ENCODE measurements at regions not wholly inside any gene's neighbourhood (a gene's known extent, or its start where the extent isn't known, plus 50 kb on each side); places are given as distances from the start of the nearest gene placed in this dataset.
"Not testable (repeated sequence)": the region's sequence is repeated elsewhere in the genome, so short reads cannot be mapped to it uniquely, and the experiment has no call there.

DNA sequence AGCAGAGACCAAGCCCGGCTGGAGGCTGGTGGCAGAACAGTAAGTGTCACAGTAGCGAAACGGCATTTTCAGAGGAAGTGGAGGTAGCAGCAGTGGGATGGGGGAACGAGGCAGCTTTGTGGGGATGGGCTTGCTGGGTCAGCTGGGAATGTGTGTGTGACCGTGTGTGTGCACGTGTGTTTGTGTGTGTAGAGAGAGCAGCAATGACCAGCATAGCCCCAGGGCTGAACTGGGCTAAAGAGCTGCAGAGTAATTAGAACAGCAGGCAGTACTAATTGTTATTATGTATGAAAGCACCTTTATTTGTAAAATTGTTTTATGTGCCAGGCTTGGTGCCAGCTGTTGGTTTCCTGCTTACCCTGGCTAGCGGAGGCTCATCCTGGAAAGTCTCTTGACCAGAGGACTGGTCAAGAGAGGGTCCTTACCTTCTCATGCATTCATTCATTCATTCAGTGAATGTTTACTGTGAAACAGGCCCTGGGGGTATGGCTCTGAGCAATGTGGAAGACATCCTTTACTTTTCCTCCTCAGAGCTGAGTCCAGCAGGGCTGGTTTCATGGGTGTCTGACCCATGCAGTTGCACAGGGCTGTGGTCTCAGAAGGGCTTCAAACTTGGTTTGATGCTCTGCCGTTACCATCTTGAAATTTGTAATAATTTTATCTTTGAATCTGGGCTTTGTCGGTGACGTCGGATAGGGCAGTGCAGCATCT lies 184.6 kb downstream of the SEC23IP start:
- TF ChIP-seq POLR2A (IDR thresholded peaks at IDR 0.05; ENCODE audit: low read depth, low read length), result no peak
- no peak for DNase-seq (ENCODE audit: insufficient read length, low spot score)
- no peak for FAIRE-seq

DNA sequence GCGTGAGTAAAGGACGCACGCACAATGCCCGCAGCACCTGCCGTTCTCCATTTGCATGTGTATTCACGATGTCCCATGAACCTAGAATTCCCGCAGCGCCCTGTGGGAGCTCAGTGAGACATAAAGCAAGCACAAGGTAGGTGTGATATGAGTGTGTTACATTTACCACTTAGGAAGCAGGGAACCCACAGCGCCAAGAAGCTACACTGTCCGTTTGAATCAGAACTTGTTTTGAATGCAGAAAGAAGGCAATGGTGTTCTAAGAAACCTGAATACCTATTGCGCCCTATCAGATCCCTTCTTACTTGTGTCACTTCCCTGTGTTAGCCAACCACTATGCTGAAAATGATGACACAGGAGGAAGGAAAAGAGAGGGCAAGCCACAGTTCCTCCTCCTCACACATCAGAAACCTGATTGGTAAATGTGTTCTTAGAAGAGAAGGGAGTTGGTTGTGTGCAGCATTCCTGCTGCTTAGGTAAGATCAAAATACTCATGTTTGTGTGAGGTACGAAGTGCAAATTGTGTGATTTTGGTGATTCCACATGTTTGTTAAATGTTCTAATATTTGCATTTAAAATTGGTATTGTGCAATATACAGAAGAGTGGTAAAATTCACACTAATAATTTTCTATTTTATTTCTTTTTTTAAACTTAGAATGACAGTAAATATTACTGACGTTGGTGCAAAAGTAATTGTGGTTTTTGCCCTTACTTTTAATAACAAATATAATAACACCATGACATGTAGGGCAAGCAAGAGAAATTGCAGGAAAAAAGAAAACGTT lies 185.4 kb downstream of the SEC23IP start:
- TF ChIP-seq POLR2A (IDR thresholded peaks at IDR 0.05; ENCODE audit: low read depth, low read length), result no peak
- no peak for DNase-seq (ENCODE audit: insufficient read length, low spot score)
- FAIRE-seq, result no peak

DNA sequence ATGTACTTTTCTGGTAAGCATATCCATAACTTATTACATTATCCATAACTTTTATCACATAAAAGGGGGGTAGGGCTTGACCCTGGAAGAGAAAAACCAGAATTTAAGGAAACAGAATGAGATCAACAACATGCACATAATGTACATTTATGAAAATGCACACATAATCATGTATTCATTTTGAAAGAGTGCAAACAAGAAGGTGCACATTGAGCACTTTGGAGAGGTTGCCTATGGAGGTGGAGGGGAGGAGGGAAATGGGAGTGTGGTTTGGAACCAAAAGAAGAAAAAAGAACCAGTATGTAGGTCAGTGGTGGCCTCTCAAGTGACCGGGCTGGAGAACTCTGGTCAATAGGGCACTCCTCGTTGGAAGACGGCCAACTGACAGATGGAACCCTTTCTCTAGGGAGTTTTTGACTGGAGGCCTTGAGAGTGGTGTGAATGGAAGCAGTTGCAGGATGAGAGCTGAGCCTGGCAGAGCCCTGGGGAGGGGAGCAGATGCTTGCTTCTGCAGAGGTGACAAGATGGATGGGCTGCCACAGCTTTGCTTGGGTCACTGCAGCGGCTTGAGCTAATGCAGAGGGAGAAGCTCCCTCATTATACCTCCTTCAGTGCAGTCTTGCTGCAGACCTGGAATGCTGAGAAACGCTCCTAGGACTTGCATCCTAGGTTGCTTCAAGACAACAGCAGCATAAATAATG lies 192.7 kb downstream of the SEC23IP start:
- no peak for FAIRE-seq
- no peak for DNase-seq (ENCODE audit: insufficient read length, low spot score)
- no peak for TF ChIP-seq POLR2A (IDR thresholded peaks at IDR 0.05; ENCODE audit: low read depth, low read length)

DNA sequence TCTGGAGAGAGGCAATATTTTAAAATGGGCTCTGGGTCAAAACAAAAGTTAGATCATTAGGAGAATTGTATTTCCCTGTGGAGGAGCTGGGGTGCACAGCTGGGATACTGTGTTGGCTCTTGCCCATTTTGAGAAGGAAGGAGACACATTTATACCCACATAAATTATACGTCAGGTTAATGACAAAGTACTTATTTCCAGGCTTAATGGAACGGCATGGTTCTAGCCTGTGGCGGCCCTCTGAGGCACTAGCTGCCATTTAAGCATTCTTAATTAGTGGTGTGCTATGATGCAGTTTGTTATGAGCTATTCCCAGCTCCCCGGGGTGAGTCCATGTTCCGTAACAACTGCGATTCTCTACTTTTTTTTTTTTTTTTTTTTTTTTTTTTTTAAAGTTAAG lies 193.5 kb downstream of the SEC23IP start:
- FAIRE-seq, result no peak
- no peak for DNase-seq (ENCODE audit: insufficient read length, low spot score)
- TF ChIP-seq POLR2A (IDR thresholded peaks at IDR 0.05; ENCODE audit: low read depth, low read length), result no peak

DNA sequence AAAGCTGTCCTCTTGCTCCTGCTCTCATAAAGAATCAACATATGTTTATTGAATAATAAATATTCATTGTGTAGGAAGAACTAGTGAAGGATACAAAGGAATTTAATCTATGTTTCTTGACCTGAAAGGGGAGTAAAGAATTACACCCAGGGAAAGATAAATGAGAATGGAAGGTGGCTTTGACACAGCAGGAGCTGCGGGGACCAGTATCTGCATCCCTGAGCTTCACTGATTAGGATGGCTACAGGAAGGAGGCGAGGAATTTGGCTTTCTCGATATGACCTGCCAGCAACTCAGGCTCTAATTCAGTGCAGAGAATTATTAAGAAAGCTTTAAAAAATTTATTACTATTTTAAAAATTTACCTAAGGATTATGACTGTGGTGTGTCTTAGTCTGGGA lies 194.6 kb downstream of the SEC23IP start:
- FAIRE-seq (no peak), DNase-seq (ENCODE audit: insufficient read length, low spot score) (no peak)
- no peak for TF ChIP-seq POLR2A (IDR thresholded peaks at IDR 0.05; ENCODE audit: low read depth, low read length)

DNA sequence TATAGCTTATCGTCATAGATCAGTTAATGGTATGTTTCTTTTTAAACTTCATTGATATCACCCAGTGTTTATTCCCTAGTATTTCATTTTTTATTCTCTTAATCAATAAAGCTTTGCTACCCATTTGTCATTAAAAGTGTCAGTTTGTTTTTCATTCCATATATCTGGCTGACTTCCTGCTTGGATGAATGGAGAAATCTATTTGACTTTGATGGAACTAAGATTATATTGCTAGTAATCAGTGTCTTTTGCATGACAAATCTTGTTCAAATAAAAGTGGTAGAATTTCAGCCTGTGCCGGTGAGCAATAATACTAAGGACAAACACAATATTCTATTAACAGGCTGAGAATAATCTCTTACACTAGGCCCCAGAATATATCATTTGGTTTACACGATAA lies 203.3 kb downstream of the SEC23IP start:
- TF ChIP-seq POLR2A (IDR thresholded peaks at IDR 0.05; ENCODE audit: low read depth, low read length), result no peak
- DNase-seq (ENCODE audit: insufficient read length, low spot score) (no peak), FAIRE-seq (no peak)

DNA sequence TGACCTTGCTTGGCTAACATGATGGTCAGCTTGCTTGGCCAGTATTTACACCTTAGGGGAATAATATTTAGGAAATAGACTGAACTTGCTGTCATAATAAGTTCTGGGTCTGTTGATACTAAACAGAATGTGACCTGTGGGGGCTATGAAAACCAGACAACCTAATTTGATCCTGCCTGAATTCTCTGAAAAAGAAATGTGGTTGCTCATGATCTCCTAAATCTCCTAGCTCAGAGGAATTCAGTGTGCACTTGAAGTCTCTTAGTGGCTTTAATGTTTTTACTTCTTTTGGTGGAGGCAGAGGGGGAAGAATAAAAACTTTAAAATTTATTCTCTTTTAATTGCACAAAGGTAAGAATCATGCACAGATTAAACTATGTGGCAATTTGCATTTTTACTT lies 205.2 kb downstream of the SEC23IP start:
- no peak for TF ChIP-seq POLR2A (IDR thresholded peaks at IDR 0.05; ENCODE audit: low read depth, low read length)
- FAIRE-seq, result no peak
- no peak for DNase-seq (ENCODE audit: insufficient read length, low spot score)

DNA sequence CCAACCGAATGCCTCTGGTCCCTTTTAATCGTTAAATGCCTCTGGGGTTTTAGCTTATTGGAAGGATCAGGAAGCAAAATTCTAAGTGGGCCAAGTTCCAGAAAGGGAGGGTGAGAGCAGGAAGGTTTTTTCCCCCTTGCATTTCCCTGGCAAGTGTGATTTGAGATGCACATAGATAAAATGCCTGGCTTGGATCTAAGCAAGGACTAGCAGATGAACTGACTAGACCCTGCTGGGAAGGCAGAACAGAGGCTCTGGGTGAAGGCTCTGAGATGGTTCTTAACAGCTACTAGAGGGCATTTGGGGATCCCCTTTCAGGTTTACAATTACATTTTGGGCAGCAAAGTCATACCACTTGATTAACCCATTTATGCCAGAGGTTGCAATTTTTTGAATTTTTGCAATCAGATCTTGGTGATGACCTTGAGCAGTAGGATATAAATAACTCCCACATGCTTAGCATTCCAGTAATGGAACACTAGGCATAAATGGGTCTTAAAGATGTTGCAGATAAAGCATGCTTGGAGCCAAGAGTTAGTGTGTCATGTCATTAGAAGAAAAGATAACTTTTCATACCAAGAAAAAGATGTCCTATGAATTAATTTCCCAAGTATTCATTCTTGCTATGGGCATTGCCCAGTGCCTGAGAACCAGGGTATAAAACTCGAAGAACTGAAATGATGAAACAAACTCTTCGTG lies 205.9 kb downstream of the SEC23IP start:
- no peak for TF ChIP-seq POLR2A (IDR thresholded peaks at IDR 0.05; ENCODE audit: low read depth, low read length)
- DNase-seq (ENCODE audit: insufficient read length, low spot score), result no peak

DNA sequence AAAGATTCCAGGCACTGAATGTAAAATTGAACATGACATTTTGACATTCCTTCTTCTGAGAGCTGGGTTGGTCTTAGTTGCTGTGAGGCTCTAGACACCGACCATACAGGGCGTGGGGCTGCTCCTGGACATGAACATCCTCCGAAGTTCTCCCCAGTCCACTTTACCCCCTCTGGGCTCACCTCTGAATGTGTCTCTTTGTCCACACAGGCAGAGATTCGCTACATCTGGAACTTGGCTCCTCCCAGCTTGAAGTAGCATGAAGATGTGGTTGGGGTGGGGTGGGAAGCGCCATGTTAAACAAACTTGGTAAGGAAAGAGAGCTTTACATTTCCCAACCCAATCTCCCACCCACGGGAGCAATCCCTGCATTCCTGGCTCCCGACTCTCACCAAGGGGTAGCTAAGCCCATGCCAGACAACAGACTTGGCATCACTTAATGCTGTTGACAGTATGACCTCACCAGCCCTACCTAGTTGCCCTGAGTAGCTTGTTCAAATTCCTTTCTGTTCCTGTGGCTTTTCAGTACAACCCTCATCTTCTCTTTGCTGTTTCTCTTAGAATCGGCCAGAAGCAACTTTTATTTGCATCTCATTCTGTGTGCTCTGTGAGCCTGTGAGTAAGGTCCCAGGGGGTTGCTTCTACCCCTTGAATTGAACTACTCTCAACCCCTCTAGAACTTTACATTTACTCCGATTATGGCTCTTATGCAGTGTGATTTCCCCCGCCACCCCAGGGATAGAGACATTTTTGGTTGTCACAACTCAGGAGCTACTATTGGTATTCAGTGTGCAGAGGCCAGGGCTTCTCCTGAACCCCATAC lies 211.4 kb downstream of the SEC23IP start:
- DNase-seq (ENCODE audit: insufficient read length, low spot score) (no peak), FAIRE-seq (no peak)
- TF ChIP-seq POLR2A (IDR thresholded peaks at IDR 0.05; ENCODE audit: low read depth, low read length), result no peak

More for the DNA sequence above, 205.9 kb downstream of the SEC23IP start:
- no peak for FAIRE-seq

DNA sequence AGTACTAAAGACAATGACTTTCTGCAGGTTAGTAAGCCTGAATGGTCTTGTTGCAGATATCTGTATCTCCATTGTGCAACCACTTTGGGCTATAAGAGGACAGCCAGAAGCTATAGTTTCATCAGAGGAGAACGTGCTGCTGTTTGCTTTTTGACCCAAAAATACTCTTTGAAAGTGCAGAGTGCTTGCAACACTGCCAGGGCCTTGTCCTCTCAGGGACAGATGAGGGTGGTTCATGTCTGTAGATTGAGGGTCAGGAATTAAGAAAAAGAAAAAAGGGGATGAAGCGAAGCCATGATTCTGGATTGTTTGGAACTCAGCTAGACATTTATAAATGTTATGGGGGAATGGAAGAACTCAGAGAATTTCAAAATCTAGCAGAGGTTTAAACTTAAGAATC lies 212.5 kb downstream of the SEC23IP start:
- no peak for DNase-seq (ENCODE audit: insufficient read length, low spot score)
- TF ChIP-seq POLR2A (IDR thresholded peaks at IDR 0.05; ENCODE audit: low read depth, low read length), result no peak
- no peak for FAIRE-seq

DNA sequence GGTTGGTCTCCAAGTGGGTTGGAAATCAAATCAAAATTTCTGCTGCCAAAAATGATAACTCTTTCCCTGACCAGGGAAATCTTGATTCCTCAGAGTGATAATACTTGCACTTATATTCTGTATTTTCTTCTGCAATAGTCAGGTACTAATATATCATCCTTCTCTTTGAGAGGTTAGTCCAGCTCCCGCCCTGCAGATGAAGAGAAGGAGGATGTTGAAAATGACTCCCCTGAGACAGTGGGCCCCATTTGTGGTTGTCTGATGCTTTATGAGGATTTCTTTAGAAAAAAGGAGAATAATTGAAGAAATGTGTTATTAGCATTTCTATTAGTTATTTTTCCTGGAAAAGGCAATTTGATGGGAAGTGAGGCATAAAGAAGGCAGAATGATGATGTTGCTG lies 213.0 kb downstream of the SEC23IP start:
- FAIRE-seq (no peak), DNase-seq (ENCODE audit: insufficient read length, low spot score) (no peak)
- TF ChIP-seq POLR2A (IDR thresholded peaks at IDR 0.05; ENCODE audit: low read depth, low read length), result no peak

DNA sequence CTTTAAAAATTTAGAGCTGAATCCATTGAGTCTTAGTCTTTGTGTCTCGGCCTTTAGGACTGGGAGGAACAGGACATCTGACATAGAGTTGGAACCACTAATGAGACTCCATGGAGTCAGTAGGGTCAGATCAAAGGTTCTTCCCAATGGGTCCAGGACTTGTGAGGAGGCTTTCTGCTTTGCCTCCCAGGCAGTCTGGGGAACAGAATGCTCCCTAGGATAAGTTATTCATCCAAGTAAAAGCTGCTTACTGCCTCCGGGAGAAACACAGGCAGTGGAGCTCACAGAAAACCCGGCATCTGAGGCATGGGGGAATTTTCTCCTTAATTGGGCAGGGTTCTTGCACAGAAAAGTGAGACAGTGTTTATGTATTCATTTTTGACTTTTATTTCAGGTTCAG lies 216.4 kb downstream of the SEC23IP start:
- DNase-seq (ENCODE audit: insufficient read length, low spot score) (no peak), FAIRE-seq (no peak)
- no peak for TF ChIP-seq POLR2A (IDR thresholded peaks at IDR 0.05; ENCODE audit: low read depth, low read length)

DNA sequence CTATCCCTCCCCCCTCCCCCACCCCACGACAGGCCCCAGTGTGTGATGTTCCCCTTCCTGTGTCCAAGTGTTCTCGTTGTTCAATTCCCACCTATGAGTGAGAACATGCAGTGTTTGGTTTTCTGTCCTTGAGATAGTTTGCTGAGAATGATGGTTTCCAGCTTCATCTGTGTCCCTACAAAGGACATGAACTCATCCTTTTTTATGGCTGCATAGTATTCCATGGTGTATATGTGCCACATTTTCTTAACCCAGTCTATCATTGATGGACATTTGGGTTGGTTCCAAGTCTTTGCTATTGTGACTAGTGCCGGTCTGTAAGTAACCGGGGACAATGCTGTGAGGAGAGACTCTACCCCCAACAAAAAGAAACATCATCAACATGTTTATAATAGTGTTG lies 217.2 kb downstream of the SEC23IP start:
- not testable (repeated sequence) for FAIRE-seq; DNase-seq (ENCODE audit: insufficient read length, low spot score)

All from H54 (cell line).